ENCODE measurements at regions not wholly inside any gene's neighbourhood (a gene's known extent, or its start where the extent isn't known, plus 50 kb on each side); places are given as distances from the start of the nearest gene placed in this dataset.
A peak's percentile ranks its signal among the peaks of the same experiment; 100 is the strongest.

GRCh38 chr11:115656669-115657068 is 152.5 kb upstream of the CADM1 start:
- TF ChIP-seq CTCF (IDR thresholded peaks at IDR 0.05; ENCODE audit: borderline replicate concordance, extremely low read depth, insufficient read depth): no peak
- intact Hi-C loops (cut with DNase I): no loop called here
- Histone ChIP-seq H3K4me3 (ENCODE audit: low read length in 3 of 3) (no peak overlapping the region), H3K27me3 (ENCODE audit: control insufficient read depth, insufficient read depth, low read length) (no peaks in the 10 kb centered on the region), H3K36me3 (ENCODE audit: control insufficient read depth in 2 of 3, insufficient read depth in 3 of 3, low read length in 3 of 3) (no peaks in the 10 kb centered on the region), H3K9ac (ENCODE audit: low read length in 3 of 3) (no peak overlapping the region), H3K4me1 (ENCODE audit: control insufficient read depth in 2 of 3, insufficient read depth in 2 of 3, low read depth in 1 of 3, low read length in 3 of 3) (peaks cover 0 to 4% (median 0%) of the 10 kb centered on the region in 3 donors), H3K27ac (ENCODE audit: low read depth in 2 of 2, low read length in 2 of 2) (no peak overlapping the region), H3K9me3 (ENCODE audit: control insufficient read depth in 2 of 3, insufficient read depth in 1 of 3, low read length in 3 of 3) (no peaks in the 10 kb centered on the region)
- no peak for FAIRE-seq
- DNase-seq: peak in 1 of 5 donors; percentile 53

- H3K9me3 ChIP-seq (ENCODE audit: control insufficient read depth in 2 of 3, insufficient read depth in 1 of 3, low read length in 3 of 3): no peaks in the 10 kb centered on the region
- no peaks in the 10 kb centered on the region for H3K27me3 ChIP-seq (ENCODE audit: control insufficient read depth, insufficient read depth, low read length)
- H3K4me3 ChIP-seq (ENCODE audit: low read length in 3 of 3): no peak overlapping the region
- no peak for TF ChIP-seq CTCF (IDR thresholded peaks at IDR 0.05; ENCODE audit: borderline replicate concordance, extremely low read depth, insufficient read depth)
- no peak for DNase-seq
- intact Hi-C loops (cut with DNase I): no loop called here
- H3K27ac ChIP-seq (ENCODE audit: low read depth in 2 of 2, low read length in 2 of 2): no peak overlapping the region
- H3K4me1 ChIP-seq (ENCODE audit: control insufficient read depth in 2 of 3, insufficient read depth in 2 of 3, low read depth in 1 of 3, low read length in 3 of 3): peaks cover 0 to 4% (median 0%) of the 10 kb centered on the region in 3 donors
- no peaks in the 10 kb centered on the region for H3K36me3 ChIP-seq (ENCODE audit: control insufficient read depth in 2 of 3, insufficient read depth in 3 of 3, low read length in 3 of 3)
- no peak for FAIRE-seq
- H3K9ac ChIP-seq (ENCODE audit: low read length in 3 of 3): no peak overlapping the region
These were observed 151.8 kb upstream of the CADM1 start for GRCh38 chr11:115656041-115656440.

GRCh38 chr11:115654792-115655191 is 150.6 kb upstream of the CADM1 start:
- intact Hi-C loops (cut with DNase I): no loop called here
- no peak for TF ChIP-seq CTCF (IDR thresholded peaks at IDR 0.05; ENCODE audit: borderline replicate concordance, extremely low read depth, insufficient read depth)
- no peak for FAIRE-seq

GRCh38 chr11:115653926-115654325 is 149.7 kb upstream of the CADM1 start:
- H3K36me3 ChIP-seq (ENCODE audit: control insufficient read depth in 2 of 3, insufficient read depth in 3 of 3, low read length in 3 of 3): no peaks in the 10 kb centered on the region
- DNase-seq: no peak
- H3K27me3 ChIP-seq (ENCODE audit: control insufficient read depth, insufficient read depth, low read length): no peaks in the 10 kb centered on the region

More at GRCh38 chr11:115654792-115655191, 150.6 kb upstream of the CADM1 start:
- Histone ChIP-seq H3K4me3 (ENCODE audit: low read length in 3 of 3) (no peak overlapping the region), H3K9me3 (ENCODE audit: control insufficient read depth in 2 of 3, insufficient read depth in 1 of 3, low read length in 3 of 3) (no peaks in the 10 kb centered on the region), H3K9ac (ENCODE audit: low read length in 3 of 3) (no peak overlapping the region), H3K27me3 (ENCODE audit: control insufficient read depth, insufficient read depth, low read length) (no peaks in the 10 kb centered on the region), H3K4me1 (ENCODE audit: control insufficient read depth in 2 of 3, insufficient read depth in 2 of 3, low read depth in 1 of 3, low read length in 3 of 3) (peaks cover 0 to 1% (median 0%) of the 10 kb centered on the region in 3 donors), H3K27ac (ENCODE audit: low read depth in 2 of 2, low read length in 2 of 2) (no peak overlapping the region), H3K36me3 (ENCODE audit: control insufficient read depth in 2 of 3, insufficient read depth in 3 of 3, low read length in 3 of 3) (no peaks in the 10 kb centered on the region)
- DNase-seq: no peak

More at GRCh38 chr11:115653926-115654325, 149.7 kb upstream of the CADM1 start:
- Histone ChIP-seq H3K4me3 (ENCODE audit: low read length in 3 of 3) (no peak overlapping the region), H3K4me1 (ENCODE audit: control insufficient read depth in 2 of 3, insufficient read depth in 2 of 3, low read depth in 1 of 3, low read length in 3 of 3) (no peaks in the 10 kb centered on the region), H3K27ac (ENCODE audit: low read depth in 2 of 2, low read length in 2 of 2) (no peak overlapping the region), H3K9me3 (ENCODE audit: control insufficient read depth in 2 of 3, insufficient read depth in 1 of 3, low read length in 3 of 3) (no peaks in the 10 kb centered on the region), H3K9ac (ENCODE audit: low read length in 3 of 3) (no peak overlapping the region)
- FAIRE-seq: no peak
- intact Hi-C loops (cut with DNase I): no loop called here
- no peak for TF ChIP-seq CTCF (IDR thresholded peaks at IDR 0.05; ENCODE audit: borderline replicate concordance, extremely low read depth, insufficient read depth)
